CD4-positive, alpha-beta T cell (primary cell): ENCODE measurements at regions not wholly inside any gene's neighbourhood (a gene's known extent, or its start where the extent isn't known, plus 50 kb on each side); places are given as distances from the start of the nearest gene placed in this dataset.

ENCODE experiments used
- ATAC-seq: fragments of 200-7000 bp; cut with Tn5 transposase; one replicate; pipeline ENCODE4 v1.10.0; 2022; ENCODE audit warnings: mild to moderate bottlenecking; ENCODE audit not compliant: poor library complexity
- CTCF ChIA-PET: fragments of 350-600 bp; sonication (Branson Sonifier 250); formaldehyde crosslinking; loops from one replicate; lab custom pipeline; 2021; ENCODE audit warnings: antibody characterized with exemption, inconsistent platforms; lab: Charles Lee
- POLR2A ChIA-PET: fragments of 350-600 bp; sonication (Branson Sonifier 250); formaldehyde crosslinking; loops from one replicate; lab custom pipeline; 2021; ENCODE audit warnings: antibody characterized with exemption, inconsistent platforms; lab: Charles Lee
- DNase-seq, 14 experiments: peaks; one replicate each; pipeline ENCODE4 v3.0.0-alpha.2; 2013 to 2020; ENCODE audit warnings: mixed read lengths in 2 of 14
- H3K27ac ChIP-seq, 2 donors: one replicate each; pipeline versions ENCODE4 v1.5.1 to v1.7.0; 2013; ENCODE audit warnings: low read length in 2 of 2, low read depth in 1 of 2, mild to moderate bottlenecking in 1 of 2
- H3K27me3 ChIP-seq, 2 experiments: 1 replicate in 1 of 2; 2 replicates in 1 of 2; pipeline versions ENCODE4 v1.6.1 to v1.7.0; 2013; ENCODE audit warnings: low read length in 2 of 2, control low read depth in 1 of 2, mild to moderate bottlenecking in 1 of 2, moderate library complexity in 1 of 2; ENCODE audit not compliant: insufficient read depth in 2 of 2, control insufficient read depth in 1 of 2
- H3K36me3 ChIP-seq: one replicate; pipeline ENCODE4 v1.6.1; 2013; ENCODE audit warnings: low read length, control low read depth; ENCODE audit not compliant: insufficient read depth
- H3K4me1 ChIP-seq: one replicate; pipeline ENCODE4 v1.6.1; 2013; ENCODE audit warnings: low read length, control low read depth; ENCODE audit not compliant: insufficient read depth
- H3K4me3 ChIP-seq: one replicate; pipeline ENCODE4 v1.5.1; 2013; ENCODE audit warnings: mild to moderate bottlenecking, low read length, moderate library complexity
- H3K9me3 ChIP-seq, 2 experiments: 1 replicate in 1 of 2; 2 replicates in 1 of 2; pipeline versions ENCODE4 v1.6.1 to v1.7.0; 2013; ENCODE audit warnings: low read length in 2 of 2, mild to moderate bottlenecking in 2 of 2, control low read depth in 1 of 2, moderate library complexity in 1 of 2; ENCODE audit not compliant: control insufficient read depth in 1 of 2, insufficient read depth in 1 of 2
- H3K27ac Mint-ChIP-seq: one replicate; pipeline ENCODE4 v1.8.0; 2020; ENCODE audit warnings: mixed read lengths
- H3K27me3 Mint-ChIP-seq: one replicate; pipeline ENCODE4 v1.8.0; 2021; ENCODE audit warnings: mixed read lengths
- H3K36me3 Mint-ChIP-seq: one replicate; pipeline ENCODE4 v1.8.0; 2021; ENCODE audit warnings: low read depth, mixed read lengths
- H3K4me1 Mint-ChIP-seq: one replicate; pipeline ENCODE4 v1.8.0; 2021; ENCODE audit warnings: low read depth, mixed read lengths
- H3K4me3 Mint-ChIP-seq: one replicate; pipeline ENCODE4 v1.8.0; 2020; ENCODE audit warnings: mild to moderate bottlenecking, mixed read lengths
- H3K9me3 Mint-ChIP-seq: one replicate; pipeline ENCODE4 v1.8.0; 2020; ENCODE audit warnings: mixed read lengths
- CTCF ChIP-seq: fragments of 200-600 bp; IDR thresholded peaks from one replicate; pipeline ENCODE4 v1.8.0; 2022; ENCODE audit warnings: antibody characterized with exemption, mild to moderate bottlenecking
- intact Hi-C, 2 experiments: fragments of 100-400 bp; cut with DNase I in 1 of 2; cut with micrococcal nuclease in 1 of 2; formaldehyde crosslinking; loops; one replicate each; pipeline versions ENCODE4 v1.15.1 to v1.9.0; 2023 to 2025; cut with DNase I, micrococcal nuclease

DNA sequence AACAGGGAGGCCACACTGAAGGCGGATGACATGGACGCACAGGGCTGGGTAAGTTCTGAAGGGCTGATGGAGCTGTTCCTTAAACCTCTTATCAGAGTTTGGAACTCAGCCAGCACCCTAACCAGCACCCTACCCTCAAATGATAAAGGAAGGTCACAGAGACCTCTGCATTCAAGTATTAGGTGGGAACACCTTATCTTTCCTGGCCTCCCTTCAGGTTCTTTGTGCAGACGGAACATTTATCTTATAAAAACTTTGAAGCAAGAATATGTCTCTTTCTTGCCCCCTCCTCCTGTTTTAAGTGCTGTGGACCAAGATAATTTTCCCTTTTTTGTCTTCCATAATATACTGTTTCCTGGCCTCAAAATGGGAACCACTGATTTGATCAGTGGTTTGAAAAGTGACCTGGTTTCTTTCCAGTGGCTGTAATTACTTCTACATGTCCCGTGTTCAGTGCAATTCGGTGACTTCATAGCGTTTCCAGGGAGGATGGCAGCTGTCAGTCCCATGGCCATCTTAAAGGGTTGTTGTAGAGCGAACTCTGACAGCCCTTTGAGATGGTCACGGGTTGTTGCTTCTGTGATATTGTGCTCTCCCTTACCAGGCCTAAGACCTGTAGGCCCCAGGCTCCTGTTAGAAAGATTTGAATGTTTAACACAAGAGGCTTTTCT is 213.2 kb upstream of the MYLIP start:
- Histone ChIP-seq H3K4me1 (no peaks in the 10 kb centered on the region), H3K9me3 (no peaks in the 10 kb centered on the region), H3K27me3 (no peaks in the 10 kb centered on the region), H3K27ac (no peak overlapping the region), H3K4me3 (no peak overlapping the region), H3K36me3 (no peaks in the 10 kb centered on the region)
- H3K4me3 Mint-ChIP-seq: no peak overlapping the region
- ChIA-PET CTCF (no interaction called here), POLR2A (no interaction called here)
- no peak for DNase-seq
- no peaks in the 10 kb centered on the region for H3K4me1 Mint-ChIP-seq
- no peaks in the 10 kb centered on the region for H3K27me3 Mint-ChIP-seq
- intact Hi-C loops: no loop called here
- H3K9me3 Mint-ChIP-seq: no peaks in the 10 kb centered on the region
- no peak for ATAC-seq
- no peak for TF ChIP-seq CTCF
- no peaks in the 10 kb centered on the region for H3K36me3 Mint-ChIP-seq
- no peak overlapping the region for H3K27ac Mint-ChIP-seq

DNA sequence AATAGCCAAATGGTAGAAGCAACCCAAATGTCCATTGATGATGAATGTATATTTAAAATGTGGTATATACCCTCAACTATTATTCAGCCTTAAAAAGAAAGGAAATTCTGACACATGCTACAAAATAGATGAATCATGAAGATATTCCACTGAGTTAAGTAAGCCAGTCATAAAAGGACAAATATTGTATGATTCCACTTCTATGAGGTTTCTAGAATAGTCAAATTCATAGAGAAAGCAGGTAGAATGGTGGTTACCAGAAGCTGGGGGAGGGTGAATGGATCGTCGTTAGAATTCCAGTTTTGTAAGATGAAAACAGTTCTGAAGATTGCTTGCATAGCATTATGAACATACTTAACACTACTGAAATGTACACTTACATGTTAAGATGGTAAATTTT is 214.3 kb upstream of the MYLIP start:
- TF ChIP-seq CTCF: no peak
- Mint-ChIP-seq H3K4me1 (no peaks in the 10 kb centered on the region), H3K9me3 (no peaks in the 10 kb centered on the region), H3K27me3 (no peaks in the 10 kb centered on the region), H3K4me3 (no peak overlapping the region), H3K36me3 (no peaks in the 10 kb centered on the region), H3K27ac (no peak overlapping the region)
- no peak overlapping the region for H3K27ac ChIP-seq
- no peak overlapping the region for H3K4me3 ChIP-seq
- intact Hi-C loops: no loop called here
- ATAC-seq (no peak), DNase-seq (no peak)
- H3K9me3 ChIP-seq: no peaks in the 10 kb centered on the region
- H3K36me3 ChIP-seq: no peaks in the 10 kb centered on the region
- ChIA-PET POLR2A (no interaction called here), CTCF (no interaction called here)
- no peaks in the 10 kb centered on the region for H3K27me3 ChIP-seq
- no peaks in the 10 kb centered on the region for H3K4me1 ChIP-seq

- Histone ChIP-seq H3K4me3 (no peak overlapping the region), H3K27me3 (peaks cover 0 to 2% of the 10 kb centered on the region in 2 experiments), H3K9me3 (no peaks in the 10 kb centered on the region), H3K4me1 (no peaks in the 10 kb centered on the region), H3K36me3 (no peaks in the 10 kb centered on the region), H3K27ac (no peak overlapping the region)
- DNase-seq (no peak), ATAC-seq (no peak)
- Mint-ChIP-seq H3K27ac (no peak overlapping the region), H3K4me1 (no peaks in the 10 kb centered on the region), H3K27me3 (no peaks in the 10 kb centered on the region), H3K36me3 (no peaks in the 10 kb centered on the region), H3K9me3 (no peaks in the 10 kb centered on the region), H3K4me3 (no peak overlapping the region)
- ChIA-PET CTCF (no interaction called here), POLR2A (no interaction called here)
- no peak for TF ChIP-seq CTCF
- intact Hi-C loops: no loop called here
These were observed 215.3 kb upstream of the MYLIP start for GRCh38 chr6:15913573-15913972.
